GM23338 (cell line): ENCODE measurements at regions not wholly inside any gene's neighbourhood (a gene's known extent, or its start where the extent isn't known, plus 50 kb on each side); places are given as distances from the start of the nearest gene placed in this dataset.

Experiments used
- ATAC-seq: fragments of 200-7000 bp; cut with Tn5 transposase; 3 replicates; pipeline ENCODE4 v1.9.1; 2020
- DNase-seq: peaks from one replicate; pipeline ENCODE4 v3.0.0-alpha.2; 2015; ENCODE audit warnings: low spot score
- H2AFZ ChIP-seq: fragments of 200-600 bp; sonication (generic); 2 replicates; pipeline ENCODE4 v1.8.0; 2016; ENCODE audit warnings: antibody characterized with exemption, mild to moderate bottlenecking, moderate library complexity
- H3F3A ChIP-seq: fragments of 200-600 bp; sonication (generic); replicated peaks from 2 replicates; pipeline ENCODE4 v1.8.0; 2017; ENCODE audit warnings: antibody characterized with exemption, mixed run types, low read depth
- H3K27ac ChIP-seq: fragments of 200-600 bp; sonication (generic); 2 replicates; pipeline ENCODE4 v1.6.1; 2016; ENCODE audit warnings: low read depth
- H3K27me3 ChIP-seq: fragments of 200-600 bp; sonication (generic); 2 replicates; pipeline ENCODE4 v1.8.0; 2016; ENCODE audit warnings: mild to moderate bottlenecking, mixed run types, moderate library complexity; ENCODE audit not compliant: insufficient read depth
- H3K36me3 ChIP-seq: fragments of 200-600 bp; sonication (generic); 2 replicates; pipeline ENCODE4 v1.8.0; 2016; ENCODE audit warnings: mild to moderate bottlenecking; ENCODE audit not compliant: insufficient read depth
- H3K4me1 ChIP-seq: fragments of 200-600 bp; sonication (generic); 2 replicates; pipeline ENCODE4 v1.8.0; 2016; ENCODE audit warnings: mild to moderate bottlenecking, moderate library complexity; ENCODE audit not compliant: insufficient read depth
- H3K4me2 ChIP-seq: fragments of 200-600 bp; sonication (generic); 2 replicates; pipeline ENCODE4 v1.7.1; 2017; ENCODE audit warnings: mixed run types
- H3K4me3 ChIP-seq: fragments of 200-600 bp; sonication (generic); 2 replicates; pipeline ENCODE4 v1.6.1; 2016; ENCODE audit warnings: mixed run types
- H3K79me2 ChIP-seq: fragments of 200-600 bp; sonication (generic); replicated peaks from 2 replicates; pipeline ENCODE4 v1.8.0; 2017; ENCODE audit warnings: mild to moderate bottlenecking; ENCODE audit not compliant: insufficient read depth
- H3K9me2 ChIP-seq: fragments of 200-600 bp; sonication (generic); 2 replicates; pipeline ENCODE4 v1.8.0; 2017; ENCODE audit not compliant: insufficient read depth
- H4K20me1 ChIP-seq: fragments of 200-600 bp; sonication (generic); replicated peaks from 2 replicates; pipeline ENCODE4 v1.8.0; 2017; ENCODE audit warnings: mild to moderate bottlenecking; ENCODE audit not compliant: insufficient read depth
- H3K27ac Mint-ChIP-seq: 2 replicates; pipeline ENCODE4 v1.8.0; 2020; ENCODE audit warnings: inconsistent platforms, mild to moderate bottlenecking, moderate library complexity, mixed read lengths
- H3K27me3 Mint-ChIP-seq: 3 replicates; pipeline ENCODE4 v1.8.0; 2022; ENCODE audit warnings: low read depth, mild to moderate bottlenecking, moderate library complexity, mixed read lengths, inconsistent platforms; ENCODE audit not compliant: insufficient read depth, poor library complexity
- H3K36me3 Mint-ChIP-seq: 3 replicates; pipeline ENCODE4 v1.8.0; 2021; ENCODE audit warnings: low read depth, mild to moderate bottlenecking, inconsistent platforms, moderate library complexity, mixed read lengths
- H3K4me1 Mint-ChIP-seq: 3 replicates; pipeline ENCODE4 v1.8.0; 2020; ENCODE audit warnings: mild to moderate bottlenecking, inconsistent platforms, mixed read lengths
- H3K4me3 Mint-ChIP-seq: 3 replicates; pipeline ENCODE4 v1.8.0; 2021; ENCODE audit warnings: moderate library complexity, mild to moderate bottlenecking, inconsistent platforms, mixed read lengths
- H3K9me3 Mint-ChIP-seq: 3 replicates; pipeline ENCODE4 v1.8.0; 2020; ENCODE audit warnings: moderate library complexity, mild to moderate bottlenecking, inconsistent platforms, mixed read lengths
- CREB1 ChIP-seq: fragments of 250-450 bp; sonication (Bioruptor Pico); IDR thresholded peaks from 2 replicates; pipeline ENCODE4 v1.5.0; 2020; ENCODE audit warnings: low read depth, mild to moderate bottlenecking, moderate library complexity
- EZH2 ChIP-seq: fragments of 200-600 bp; sonication (generic); IDR thresholded peaks from one replicate; pipeline ENCODE4 v1.8.0; 2017; ENCODE audit warnings: antibody characterized with exemption, mild to moderate bottlenecking, low read depth; ENCODE audit not compliant: unreplicated experiment
- EZH2phosphoT487 ChIP-seq: fragments of 200-600 bp; sonication (generic); IDR thresholded peaks from one replicate; pipeline ENCODE4 v1.8.1; 2018; ENCODE audit warnings: antibody characterized with exemption; ENCODE audit not compliant: unreplicated experiment
- JUNB ChIP-seq: IDR thresholded peaks from one replicate; pipeline ENCODE4 v1.6.1; 2016; ENCODE audit warnings: antibody characterized with exemption; ENCODE audit not compliant: unreplicated experiment
- NANOG ChIP-seq: IDR thresholded peaks from 2 replicates; pipeline ENCODE4 v1.6.1; 2016; ENCODE audit warnings: antibody characterized with exemption, borderline replicate concordance
- POLR2AphosphoS5 ChIP-seq: IDR thresholded peaks from 2 replicates; pipeline ENCODE4 v1.6.1; 2016; ENCODE audit warnings: antibody characterized with exemption, low read depth
- STAT1 ChIP-seq: IDR thresholded peaks from one replicate; pipeline ENCODE4 v1.6.1; 2016; ENCODE audit warnings: antibody characterized with exemption; ENCODE audit not compliant: unreplicated experiment
- ZNF114 ChIP-seq: fragments of 250-450 bp; sonication (Bioruptor Pico); IDR thresholded peaks from 2 replicates; pipeline ENCODE4 v1.5.0; 2020; ENCODE audit warnings: mild to moderate bottlenecking, moderate library complexity
- ZNF331 ChIP-seq: fragments of 250-450 bp; sonication (Bioruptor Pico); IDR thresholded peaks from 2 replicates; pipeline ENCODE4 v1.5.0; 2020; ENCODE audit warnings: low read depth, mild to moderate bottlenecking, moderate library complexity
- TF ChIP-seq, protein P1 (sequence below): IDR thresholded peaks from one replicate; pipeline ENCODE4 v1.6.1; 2018; ENCODE audit warnings: antibody characterized with exemption; ENCODE audit not compliant: unreplicated experiment
- TF ChIP-seq, protein P2 (sequence below): IDR thresholded peaks from 2 replicates; pipeline ENCODE4 v1.6.1; 2016; ENCODE audit warnings: antibody characterized with exemption
- TF ChIP-seq, protein P3 (sequence below): fragments of 250-450 bp; sonication (Bioruptor Pico); IDR thresholded peaks from 2 replicates; pipeline ENCODE4 v1.5.0; 2020; ENCODE audit warnings: mild to moderate bottlenecking, moderate library complexity
- TF ChIP-seq, protein P4 (sequence below), 2 experiments: fragments of 200-600 bp in 1 of 2; sonication (generic) in 1 of 2; conservative IDR thresholded peaks; 2 replicates each; pipeline versions ENCODE4 v1.5.1 to v1.6.1; 2016 to 2017; ENCODE audit warnings: antibody characterized with exemption in 2 of 2, low read depth in 2 of 2, mild to moderate bottlenecking in 2 of 2, moderate library complexity in 1 of 2

DNA sequence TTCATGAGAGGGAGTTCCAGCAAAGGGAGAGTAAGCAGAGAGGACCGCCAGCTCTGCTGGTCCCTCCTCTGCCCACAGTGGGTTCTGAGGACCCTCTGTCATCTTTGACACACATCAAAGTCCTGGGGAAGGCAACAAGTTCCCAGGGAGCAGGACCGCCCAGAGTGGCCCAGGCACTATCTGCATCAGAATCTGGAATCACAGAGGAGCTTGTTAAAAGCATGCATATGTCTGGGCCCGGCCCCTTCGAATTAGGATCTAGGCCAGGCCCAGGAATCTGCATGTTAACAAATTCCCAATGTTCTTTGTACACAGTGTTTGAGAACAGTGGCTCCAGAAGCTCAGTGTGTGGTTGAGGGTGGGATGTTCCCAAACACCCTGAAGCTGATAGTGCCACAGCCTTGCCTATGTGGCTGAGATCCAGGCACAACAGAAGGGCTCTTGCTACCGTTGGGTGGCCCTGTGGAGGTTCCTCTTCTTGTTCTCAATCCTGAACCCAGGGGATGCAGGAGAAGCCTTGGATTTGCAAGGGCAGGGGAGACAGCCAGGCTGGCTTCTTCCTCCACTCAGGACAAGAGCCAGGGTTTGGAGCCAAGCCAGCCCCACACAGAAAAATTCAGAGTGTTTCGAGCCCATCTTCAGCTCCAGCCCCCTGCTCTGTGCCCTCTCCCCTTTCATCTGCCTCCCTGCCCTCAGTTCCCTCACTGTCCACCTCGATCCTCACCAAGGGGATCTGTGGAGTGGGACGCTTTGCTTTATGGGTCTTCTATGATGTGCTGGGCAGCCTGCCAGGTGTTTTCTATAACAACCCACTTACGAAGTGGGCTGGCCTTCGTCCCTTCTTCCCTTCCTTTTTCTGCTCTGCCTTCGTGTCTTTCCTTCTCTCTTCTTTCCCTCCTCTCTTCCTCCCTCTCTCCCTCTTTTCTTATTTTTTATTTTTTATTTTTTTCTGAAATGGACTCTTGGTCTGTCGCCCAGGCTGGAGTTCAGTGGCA, 129.0 kb upstream of the TMPRSS2 start:
- Histone ChIP-seq H3K79me2 (no peaks in the 10 kb centered on the region), H2AFZ (no peak overlapping the region), H3K9me2 (peaks cover 18% of the 10 kb centered on the region), H3K4me2 (no peak overlapping the region), H4K20me1 (no peaks in the 10 kb centered on the region), H3K27me3 (no peaks in the 10 kb centered on the region), H3K27ac (no peak overlapping the region), H3K4me3 (no peak overlapping the region), H3K4me1 (no peaks in the 10 kb centered on the region), H3F3A (no peaks in the 10 kb centered on the region), H3K36me3 (no peaks in the 10 kb centered on the region)
- Mint-ChIP-seq H3K4me1 (no peaks in the 10 kb centered on the region; the same call in 1 of the 3 replicates), H3K9me3 (peaks cover 7% of the 10 kb centered on the region), H3K36me3 (peaks cover 3% of the 10 kb centered on the region; the same call in 2 of the 3 replicates), H3K4me3 (no peak overlapping the region), H3K27me3 (peaks cover 5% of the 10 kb centered on the region), H3K27ac (no peak overlapping the region)
- ATAC-seq: no peak
- no peak for DNase-seq
- TF ChIP-seq, protein P1, sequence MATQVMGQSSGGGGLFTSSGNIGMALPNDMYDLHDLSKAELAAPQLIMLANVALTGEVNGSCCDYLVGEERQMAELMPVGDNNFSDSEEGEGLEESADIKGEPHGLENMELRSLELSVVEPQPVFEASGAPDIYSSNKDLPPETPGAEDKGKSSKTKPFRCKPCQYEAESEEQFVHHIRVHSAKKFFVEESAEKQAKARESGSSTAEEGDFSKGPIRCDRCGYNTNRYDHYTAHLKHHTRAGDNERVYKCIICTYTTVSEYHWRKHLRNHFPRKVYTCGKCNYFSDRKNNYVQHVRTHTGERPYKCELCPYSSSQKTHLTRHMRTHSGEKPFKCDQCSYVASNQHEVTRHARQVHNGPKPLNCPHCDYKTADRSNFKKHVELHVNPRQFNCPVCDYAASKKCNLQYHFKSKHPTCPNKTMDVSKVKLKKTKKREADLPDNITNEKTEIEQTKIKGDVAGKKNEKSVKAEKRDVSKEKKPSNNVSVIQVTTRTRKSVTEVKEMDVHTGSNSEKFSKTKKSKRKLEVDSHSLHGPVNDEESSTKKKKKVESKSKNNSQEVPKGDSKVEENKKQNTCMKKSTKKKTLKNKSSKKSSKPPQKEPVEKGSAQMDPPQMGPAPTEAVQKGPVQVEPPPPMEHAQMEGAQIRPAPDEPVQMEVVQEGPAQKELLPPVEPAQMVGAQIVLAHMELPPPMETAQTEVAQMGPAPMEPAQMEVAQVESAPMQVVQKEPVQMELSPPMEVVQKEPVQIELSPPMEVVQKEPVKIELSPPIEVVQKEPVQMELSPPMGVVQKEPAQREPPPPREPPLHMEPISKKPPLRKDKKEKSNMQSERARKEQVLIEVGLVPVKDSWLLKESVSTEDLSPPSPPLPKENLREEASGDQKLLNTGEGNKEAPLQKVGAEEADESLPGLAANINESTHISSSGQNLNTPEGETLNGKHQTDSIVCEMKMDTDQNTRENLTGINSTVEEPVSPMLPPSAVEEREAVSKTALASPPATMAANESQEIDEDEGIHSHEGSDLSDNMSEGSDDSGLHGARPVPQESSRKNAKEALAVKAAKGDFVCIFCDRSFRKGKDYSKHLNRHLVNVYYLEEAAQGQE: no peak
- TF ChIP-seq, protein P2, sequence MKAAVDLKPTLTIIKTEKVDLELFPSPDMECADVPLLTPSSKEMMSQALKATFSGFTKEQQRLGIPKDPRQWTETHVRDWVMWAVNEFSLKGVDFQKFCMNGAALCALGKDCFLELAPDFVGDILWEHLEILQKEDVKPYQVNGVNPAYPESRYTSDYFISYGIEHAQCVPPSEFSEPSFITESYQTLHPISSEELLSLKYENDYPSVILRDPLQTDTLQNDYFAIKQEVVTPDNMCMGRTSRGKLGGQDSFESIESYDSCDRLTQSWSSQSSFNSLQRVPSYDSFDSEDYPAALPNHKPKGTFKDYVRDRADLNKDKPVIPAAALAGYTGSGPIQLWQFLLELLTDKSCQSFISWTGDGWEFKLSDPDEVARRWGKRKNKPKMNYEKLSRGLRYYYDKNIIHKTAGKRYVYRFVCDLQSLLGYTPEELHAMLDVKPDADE: no peak
- TF ChIP-seq JUNB: no peak
- no peak for TF ChIP-seq STAT1
- TF ChIP-seq ZNF114 (CRISPR knock-in tag): no peak
- no peak for TF ChIP-seq EZH2phosphoT487
- no peak for TF ChIP-seq POLR2AphosphoS5
- TF ChIP-seq ZNF331 (CRISPR knock-in tag): no peak
- TF ChIP-seq, protein P3, sequence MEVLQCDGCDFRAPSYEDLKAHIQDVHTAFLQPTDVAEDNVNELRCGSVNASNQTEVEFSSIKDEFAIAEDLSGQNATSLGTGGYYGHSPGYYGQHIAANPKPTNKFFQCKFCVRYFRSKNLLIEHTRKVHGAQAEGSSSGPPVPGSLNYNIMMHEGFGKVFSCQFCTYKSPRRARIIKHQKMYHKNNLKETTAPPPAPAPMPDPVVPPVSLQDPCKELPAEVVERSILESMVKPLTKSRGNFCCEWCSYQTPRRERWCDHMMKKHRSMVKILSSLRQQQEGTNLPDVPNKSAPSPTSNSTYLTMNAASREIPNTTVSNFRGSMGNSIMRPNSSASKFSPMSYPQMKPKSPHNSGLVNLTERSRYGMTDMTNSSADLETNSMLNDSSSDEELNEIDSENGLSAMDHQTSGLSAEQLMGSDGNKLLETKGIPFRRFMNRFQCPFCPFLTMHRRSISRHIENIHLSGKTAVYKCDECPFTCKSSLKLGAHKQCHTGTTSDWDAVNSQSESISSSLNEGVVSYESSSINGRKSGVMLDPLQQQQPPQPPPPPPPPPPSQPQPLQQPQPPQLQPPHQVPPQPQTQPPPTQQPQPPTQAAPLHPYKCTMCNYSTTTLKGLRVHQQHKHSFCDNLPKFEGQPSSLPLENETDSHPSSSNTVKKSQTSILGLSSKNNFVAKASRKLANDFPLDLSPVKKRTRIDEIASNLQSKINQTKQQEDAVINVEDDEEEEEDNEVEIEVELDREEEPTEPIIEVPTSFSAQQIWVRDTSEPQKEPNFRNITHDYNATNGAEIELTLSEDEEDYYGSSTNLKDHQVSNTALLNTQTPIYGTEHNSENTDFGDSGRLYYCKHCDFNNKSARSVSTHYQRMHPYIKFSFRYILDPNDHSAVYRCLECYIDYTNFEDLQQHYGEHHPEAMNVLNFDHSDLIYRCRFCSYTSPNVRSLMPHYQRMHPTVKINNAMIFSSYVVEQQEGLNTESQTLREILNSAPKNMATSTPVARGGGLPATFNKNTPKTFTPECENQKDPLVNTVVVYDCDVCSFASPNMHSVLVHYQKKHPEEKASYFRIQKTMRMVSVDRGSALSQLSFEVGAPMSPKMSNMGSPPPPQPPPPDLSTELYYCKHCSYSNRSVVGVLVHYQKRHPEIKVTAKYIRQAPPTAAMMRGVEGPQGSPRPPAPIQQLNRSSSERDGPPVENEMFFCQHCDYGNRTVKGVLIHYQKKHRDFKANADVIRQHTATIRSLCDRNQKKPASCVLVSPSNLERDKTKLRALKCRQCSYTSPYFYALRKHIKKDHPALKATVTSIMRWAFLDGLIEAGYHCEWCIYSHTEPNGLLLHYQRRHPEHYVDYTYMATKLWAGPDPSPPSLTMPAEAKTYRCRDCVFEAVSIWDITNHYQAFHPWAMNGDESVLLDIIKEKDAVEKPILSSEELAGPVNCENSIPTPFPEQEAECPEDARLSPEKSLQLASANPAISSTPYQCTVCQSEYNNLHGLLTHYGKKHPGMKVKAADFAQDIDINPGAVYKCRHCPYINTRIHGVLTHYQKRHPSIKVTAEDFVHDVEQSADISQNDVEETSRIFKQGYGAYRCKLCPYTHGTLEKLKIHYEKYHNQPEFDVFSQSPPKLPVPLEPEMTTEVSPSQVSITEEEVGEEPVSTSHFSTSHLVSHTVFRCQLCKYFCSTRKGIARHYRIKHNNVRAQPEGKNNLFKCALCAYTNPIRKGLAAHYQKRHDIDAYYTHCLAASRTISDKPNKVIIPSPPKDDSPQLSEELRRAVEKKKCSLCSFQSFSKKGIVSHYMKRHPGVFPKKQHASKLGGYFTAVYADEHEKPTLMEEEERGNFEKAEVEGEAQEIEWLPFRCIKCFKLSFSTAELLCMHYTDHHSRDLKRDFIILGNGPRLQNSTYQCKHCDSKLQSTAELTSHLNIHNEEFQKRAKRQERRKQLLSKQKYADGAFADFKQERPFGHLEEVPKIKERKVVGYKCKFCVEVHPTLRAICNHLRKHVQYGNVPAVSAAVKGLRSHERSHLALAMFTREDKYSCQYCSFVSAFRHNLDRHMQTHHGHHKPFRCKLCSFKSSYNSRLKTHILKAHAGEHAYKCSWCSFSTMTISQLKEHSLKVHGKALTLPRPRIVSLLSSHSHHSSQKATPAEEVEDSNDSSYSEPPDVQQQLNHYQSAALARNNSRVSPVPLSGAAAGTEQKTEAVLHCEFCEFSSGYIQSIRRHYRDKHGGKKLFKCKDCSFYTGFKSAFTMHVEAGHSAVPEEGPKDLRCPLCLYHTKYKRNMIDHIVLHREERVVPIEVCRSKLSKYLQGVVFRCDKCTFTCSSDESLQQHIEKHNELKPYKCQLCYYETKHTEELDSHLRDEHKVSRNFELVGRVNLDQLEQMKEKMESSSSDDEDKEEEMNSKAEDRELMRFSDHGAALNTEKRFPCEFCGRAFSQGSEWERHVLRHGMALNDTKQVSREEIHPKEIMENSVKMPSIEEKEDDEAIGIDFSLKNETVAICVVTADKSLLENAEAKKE: no peak
- TF ChIP-seq EZH2: no peak
- no peak for TF ChIP-seq NANOG
- no peak for TF ChIP-seq CREB1 (CRISPR knock-in tag)
- TF ChIP-seq, protein P4, sequence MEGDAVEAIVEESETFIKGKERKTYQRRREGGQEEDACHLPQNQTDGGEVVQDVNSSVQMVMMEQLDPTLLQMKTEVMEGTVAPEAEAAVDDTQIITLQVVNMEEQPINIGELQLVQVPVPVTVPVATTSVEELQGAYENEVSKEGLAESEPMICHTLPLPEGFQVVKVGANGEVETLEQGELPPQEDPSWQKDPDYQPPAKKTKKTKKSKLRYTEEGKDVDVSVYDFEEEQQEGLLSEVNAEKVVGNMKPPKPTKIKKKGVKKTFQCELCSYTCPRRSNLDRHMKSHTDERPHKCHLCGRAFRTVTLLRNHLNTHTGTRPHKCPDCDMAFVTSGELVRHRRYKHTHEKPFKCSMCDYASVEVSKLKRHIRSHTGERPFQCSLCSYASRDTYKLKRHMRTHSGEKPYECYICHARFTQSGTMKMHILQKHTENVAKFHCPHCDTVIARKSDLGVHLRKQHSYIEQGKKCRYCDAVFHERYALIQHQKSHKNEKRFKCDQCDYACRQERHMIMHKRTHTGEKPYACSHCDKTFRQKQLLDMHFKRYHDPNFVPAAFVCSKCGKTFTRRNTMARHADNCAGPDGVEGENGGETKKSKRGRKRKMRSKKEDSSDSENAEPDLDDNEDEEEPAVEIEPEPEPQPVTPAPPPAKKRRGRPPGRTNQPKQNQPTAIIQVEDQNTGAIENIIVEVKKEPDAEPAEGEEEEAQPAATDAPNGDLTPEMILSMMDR (conservative IDR thresholded peaks at IDR 0.05; ENCODE audit: low read depth in 2 of 2): no peak
